Ammon's horn (tissue), 1 donor: ENCODE measurements at regions not wholly inside any gene's neighbourhood (a gene's known extent, or its start where the extent isn't known, plus 50 kb on each side); places are given as distances from the start of the nearest gene placed in this dataset.
A peak's percentile ranks its signal among the peaks of the same experiment; 100 is the strongest.

Experiments
- DNase-seq: peaks from one replicate; pipeline ENCODE4 v3.0.0-alpha.2; 2016; ENCODE audit warnings: low spot score

DNA sequence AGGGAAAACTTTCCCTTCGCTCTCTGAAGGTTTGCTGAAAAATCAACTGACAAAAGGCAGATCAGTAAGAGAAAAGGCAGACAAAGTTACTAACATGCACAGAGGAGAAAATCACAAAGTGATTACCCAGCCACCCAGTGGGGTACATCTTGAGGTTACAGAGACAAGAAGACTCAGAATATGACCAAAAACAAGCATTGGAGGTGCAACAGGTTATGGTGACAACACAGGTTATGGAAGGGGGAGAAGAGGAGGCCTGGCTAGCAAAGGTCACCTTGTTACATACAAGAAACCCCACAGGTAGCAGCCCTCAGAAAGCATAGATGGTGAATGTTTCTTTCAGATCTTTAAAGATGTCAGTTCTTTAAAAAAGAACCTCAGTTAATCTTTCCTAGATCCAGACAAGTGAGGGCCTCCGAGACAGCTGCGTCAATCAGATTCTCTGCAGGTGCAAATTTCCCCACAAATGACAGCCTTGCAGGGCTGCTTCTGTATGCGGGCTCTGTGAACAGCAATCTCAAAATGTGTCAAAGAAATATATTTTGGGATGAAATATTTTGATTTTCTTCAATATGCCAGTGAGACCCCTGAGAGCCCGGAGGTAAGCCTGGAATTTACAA is 207.6 kb upstream of the RAB4A start:
- DNase-seq, result no peak

DNA sequence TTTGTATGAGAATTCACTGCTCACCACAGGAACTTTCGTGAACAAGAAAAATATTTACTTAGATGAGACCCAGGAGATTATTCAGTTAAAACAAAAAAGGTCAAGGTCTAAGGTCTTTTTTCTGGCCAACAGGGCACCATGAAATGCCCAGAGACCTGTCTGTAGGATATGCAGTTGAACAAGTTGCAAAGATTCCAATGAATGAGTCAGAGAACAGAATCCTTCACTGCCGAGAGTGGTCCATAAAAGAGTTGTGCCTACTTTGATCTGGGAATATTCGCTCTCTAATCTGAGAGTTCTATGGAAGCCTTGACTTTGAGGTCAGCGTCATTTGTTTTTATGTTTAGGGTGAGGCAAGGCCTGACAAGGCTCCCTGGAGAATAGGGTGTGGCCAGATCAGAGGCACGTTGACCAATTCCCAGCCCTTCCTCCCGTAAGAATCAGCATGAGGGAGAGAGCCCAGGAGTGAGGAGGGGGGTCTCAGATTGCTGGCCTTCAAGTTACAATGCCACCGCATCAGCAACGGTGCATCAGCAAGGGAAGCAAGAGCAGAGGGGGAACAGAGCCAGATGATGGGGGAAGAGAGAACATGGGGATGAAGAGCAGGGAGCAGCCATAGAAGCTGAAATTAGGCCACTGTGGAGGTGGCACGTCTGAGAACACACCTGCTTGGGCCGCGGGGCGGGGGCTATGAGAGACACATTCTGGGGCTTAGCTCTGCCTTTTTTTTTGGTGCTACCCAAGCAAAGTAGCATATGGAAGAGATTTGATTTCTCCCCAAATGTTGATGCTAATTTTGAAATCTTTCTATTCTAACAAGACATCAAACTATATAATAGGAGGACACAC is 206.4 kb upstream of the RAB4A start:
- DNase-seq, result no peak

DNA sequence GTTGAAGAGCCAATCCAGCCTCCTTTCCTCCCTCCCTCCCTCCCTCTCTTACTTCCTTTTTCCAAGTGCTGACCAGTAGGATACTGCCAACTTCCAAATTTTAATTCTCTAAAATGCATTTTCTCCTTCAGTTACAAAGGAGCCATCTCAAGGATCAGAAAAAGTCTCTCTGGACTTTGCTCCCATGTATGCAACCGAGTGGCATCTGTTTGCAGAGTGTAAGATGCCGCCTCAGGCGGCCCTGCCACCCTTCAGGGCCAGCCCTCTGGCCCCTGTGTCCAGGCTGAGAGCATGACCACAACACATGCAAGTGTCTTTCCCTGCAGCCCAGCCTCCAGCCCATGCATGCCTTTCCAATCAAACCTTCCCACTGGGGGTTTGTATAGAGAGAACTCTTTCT is 205.3 kb upstream of the RAB4A start:
- no peak for DNase-seq

DNA sequence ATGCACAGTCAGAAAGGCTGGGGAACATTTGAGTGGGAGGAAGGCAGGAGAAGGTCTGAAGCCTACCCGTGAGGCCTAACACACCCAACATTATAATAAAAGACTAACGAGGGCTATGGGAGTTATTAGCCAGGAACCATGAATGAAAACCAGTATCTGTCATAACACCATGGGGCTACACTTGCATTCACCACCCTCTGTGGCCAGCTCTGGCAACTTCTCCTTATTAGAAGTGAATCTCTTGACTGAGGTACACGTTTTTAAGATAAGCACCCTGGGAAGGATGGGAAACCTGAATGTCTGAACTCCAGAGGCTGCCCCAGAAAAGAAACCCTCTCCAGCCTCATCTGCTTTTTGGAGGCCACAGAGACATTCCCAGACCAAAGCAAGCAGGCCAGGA is 204.3 kb upstream of the RAB4A start:
- no peak for DNase-seq

DNA sequence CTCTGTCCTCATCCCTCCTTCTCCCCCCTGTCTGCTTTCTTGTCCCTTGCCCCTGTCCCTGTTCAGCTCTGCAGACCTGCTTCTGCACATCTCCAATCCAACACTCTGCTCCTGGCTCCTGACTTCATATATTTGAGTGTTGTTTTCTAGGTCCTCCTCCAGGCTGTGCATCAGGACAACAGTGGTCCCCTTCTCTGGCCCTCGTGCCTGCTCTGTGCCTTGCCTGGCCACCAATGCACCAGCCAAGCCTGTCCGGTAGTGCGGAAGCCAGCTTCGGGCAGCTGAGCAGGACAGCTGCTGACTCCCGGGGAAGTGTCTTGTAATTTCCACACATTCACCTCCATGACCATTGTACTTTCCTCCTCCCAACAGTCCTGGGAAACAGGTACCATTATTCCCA is 203.4 kb upstream of the RAB4A start:
- DNase-seq, result no peak

DNA sequence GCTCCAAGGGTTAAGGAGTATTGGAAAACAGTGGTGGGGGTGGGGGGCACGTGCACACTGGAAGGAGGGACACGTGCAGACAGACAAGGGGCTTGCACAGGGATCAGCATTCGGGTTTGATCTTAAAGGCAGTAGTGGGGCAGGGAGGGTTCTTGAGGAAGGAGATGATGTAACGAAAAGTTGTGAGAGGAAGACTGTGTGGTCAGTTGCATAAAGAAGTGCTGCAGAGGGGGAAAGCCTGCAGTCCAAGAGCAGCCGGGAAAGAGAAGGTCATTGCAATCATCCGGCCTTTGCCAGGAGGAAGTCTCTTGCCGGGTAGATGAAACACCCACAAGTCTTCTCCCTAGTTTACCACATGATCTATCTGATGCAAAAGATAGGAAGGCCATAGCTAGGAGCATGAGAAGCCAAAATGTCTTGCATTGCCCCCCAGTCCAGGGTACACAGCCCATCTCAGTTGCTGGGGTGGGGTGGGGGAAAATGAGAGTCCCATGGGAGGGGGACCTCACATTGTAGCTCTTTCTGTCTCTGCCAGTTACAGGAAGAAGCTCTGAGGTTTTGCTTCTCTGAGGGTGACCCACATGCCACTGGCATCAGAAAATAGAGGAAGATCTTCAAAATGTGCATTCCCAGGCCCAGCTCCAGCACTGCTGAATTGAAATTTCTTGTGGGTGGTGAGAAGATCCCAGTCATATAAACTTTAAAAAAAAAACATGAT is 202.5 kb upstream of the RAB4A start:
- peak; percentile 83 for DNase-seq

DNA sequence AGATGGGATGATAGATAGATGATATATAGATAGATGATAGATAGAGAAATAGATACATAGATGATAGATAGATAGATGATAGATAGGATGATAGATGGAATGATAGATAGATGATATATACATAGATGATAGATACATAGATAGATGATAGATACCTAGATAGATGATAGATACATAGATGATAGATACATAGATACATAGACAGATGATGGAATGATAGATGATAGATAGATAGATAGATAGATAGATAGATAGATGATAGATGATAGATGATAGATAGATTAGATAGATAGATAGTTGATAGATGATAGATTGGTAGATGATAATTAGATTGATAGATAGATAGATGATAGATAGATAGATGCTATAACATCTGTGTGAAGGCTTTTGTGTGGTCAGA is 201.7 kb upstream of the RAB4A start:
- DNase-seq, result no peak

DNA sequence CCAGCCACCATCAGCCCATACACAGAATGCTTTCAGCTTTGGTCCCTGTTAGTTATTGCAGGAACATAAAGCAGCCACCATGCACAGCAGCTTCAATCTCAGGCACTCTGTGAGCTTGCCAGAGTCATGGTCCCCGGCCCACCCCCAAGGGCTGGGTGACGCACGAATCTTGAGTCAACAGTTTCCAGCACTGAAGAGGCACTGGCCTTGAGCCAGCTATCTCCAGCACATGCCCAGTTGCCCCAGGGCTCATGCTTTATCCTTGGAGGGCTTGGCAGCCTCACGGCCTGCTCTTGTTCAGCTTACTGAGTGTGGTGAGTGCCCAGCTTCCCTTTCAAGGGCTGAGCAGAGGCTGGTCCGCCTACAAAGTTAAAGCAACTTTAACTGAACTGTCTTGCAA is 200.7 kb upstream of the RAB4A start:
- DNase-seq, result peak; percentile 84

DNA sequence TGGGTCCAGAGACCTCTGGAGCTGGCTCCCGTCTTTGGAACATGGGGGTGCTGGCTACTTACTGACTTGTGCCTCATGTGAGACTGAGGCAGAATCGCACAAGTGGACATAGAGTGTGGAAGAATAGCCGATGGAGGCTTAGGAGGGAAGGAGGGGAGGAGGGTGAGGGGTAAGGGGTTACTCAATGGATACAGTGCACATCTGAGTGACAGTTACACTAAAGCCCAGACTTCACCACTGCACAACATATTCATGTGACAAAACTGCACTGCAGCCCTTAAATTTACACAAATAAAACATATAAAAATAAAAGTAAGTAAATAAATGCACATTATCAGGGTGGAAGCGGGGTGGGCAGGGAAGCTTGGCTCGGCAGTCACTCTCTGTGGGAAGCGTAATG is 197.7 kb upstream of the RAB4A start:
- DNase-seq, result no peak

DNA sequence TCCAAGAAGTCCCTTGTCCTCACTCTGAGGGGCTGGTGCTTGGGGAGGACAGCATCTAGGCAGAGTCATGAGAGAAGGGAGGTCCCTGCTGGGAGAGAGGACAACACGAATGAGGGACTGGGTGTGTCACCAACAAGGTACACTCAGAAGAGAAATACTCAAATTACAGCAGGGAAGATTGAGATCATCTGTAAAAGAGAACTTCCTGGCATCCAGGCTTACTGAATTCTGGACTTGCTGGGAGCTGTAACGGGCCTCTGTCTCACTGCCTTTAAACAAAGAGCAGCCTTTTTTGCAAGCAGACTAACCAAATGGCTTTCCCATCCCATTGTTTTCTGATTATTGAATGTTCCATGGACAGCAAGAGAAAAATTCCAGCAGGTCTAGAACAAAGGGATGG is 195.7 kb upstream of the RAB4A start:
- no peak for DNase-seq

DNA sequence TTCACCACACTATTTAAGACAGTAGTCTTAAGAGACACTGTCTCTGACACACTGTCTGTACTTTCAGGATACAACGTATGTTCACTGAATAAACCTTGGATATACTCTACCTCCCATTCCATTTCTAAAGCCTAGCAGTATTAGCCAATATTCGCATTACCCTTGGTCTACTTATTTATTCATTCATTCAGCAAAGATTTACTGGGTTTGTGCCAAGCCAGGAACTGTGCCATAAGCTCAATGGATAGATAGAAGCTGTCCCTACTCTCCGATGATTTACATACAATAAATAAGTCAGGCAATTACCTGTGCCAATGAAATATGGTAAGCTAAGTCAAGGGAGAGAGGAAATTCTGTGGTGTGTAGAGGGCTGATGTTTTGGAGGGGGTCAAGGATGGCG is 195.2 kb upstream of the RAB4A start:
- DNase-seq, result no peak

DNA sequence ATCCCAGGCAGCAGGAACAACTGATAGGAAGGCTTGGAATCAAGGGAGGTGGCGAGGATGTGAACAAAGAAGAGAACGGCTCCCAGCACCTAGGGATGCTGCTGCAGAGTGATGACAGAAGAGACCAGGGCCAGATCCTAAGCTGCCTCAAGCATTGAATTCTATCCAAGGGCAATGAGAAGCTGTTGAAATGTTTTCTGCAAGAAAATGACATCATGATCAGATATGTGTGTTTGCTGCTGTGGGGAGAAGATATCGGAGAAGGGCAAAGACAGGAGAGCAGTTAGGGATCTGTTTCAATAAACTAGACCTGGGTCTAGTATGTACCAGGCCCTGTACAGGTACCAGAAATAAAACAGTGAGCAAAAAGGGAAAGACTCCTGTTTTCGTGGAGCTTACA is 194.7 kb upstream of the RAB4A start:
- DNase-seq, result no peak

DNA sequence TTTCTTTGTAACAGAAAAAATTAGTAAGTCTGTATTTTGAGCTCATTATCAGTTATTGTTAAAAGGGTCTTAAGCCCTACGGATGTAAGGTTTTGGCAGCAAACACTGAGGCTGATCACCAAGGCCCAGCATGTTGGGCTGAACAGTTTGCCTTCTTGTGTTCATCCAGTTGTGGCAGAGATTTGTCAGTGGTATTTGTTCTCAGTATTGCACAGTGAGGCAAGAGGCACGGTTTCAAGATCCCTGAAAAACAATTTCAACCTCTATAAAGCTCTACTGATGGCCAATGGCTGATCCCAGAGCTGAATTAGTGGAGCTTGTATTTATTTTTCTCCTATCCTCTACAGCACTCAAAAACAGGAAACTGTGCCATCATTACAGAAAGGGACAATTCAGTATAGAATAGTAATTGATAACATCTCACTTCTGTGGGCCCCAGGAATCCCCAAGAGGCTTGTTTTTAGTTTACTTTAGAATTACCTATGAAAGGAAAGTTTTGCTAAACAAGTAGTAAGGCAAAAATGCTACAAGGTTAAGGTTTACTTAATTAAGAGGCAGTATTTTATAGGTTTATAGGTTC is 191.8 kb upstream of the RAB4A start:
- no peak for DNase-seq

DNA sequence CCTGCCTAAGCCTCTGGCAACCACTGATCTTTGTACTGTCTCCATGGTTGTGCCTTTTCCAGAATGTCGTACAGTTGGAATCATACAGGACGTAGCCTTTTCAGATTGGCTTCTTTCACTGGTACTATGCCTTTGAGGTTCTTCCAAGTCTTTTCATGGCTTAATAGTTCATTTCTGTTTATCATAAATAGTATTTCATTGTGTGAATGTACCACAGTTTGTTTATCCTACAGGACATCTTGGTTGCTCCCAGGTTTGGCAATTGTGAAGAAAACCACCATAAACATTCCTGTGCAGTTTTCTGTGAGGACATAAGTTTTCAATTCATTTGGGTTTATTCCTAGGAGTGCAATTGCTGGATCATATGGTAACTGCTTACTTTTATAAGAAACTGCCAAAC is 190.6 kb upstream of the RAB4A start:
- no peak for DNase-seq

DNA sequence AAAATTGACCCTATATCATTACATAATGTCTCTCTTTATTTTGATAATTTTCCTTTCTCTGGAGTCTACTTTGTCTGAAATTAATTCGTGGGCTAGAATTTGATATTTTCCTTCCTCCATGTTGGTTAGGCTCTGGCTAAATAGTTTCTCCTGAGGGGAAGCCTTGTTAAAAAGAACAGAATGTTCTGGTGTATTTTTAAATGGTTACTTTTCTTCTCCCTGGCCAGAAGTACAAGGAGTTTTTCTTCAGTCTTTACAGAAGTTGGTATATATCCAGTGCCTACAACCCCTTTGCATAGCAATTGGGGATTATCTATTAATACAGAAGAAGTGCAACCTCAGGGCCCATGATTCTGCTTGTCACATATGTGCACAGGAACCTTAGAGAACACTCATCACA is 185.6 kb upstream of the RAB4A start:
- DNase-seq, result no peak

DNA sequence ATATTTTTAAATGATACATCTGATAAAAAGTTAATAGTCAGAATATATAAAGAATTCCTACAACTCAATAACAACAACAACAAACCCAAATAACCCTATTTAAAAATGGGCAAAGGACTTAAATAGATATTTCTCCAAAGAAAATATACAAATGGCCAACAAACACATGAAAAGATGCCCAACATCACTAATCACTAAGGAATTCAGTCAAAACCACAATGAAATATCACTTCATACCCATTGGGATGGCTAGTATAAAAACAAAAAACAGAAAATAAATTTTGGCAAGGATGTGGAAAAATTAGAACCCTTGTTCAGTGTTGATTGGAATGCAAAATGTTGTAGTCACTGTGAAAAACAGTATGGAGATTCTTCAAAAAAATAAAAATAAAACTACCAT is 184.8 kb upstream of the RAB4A start:
- DNase-seq, result no peak

DNA sequence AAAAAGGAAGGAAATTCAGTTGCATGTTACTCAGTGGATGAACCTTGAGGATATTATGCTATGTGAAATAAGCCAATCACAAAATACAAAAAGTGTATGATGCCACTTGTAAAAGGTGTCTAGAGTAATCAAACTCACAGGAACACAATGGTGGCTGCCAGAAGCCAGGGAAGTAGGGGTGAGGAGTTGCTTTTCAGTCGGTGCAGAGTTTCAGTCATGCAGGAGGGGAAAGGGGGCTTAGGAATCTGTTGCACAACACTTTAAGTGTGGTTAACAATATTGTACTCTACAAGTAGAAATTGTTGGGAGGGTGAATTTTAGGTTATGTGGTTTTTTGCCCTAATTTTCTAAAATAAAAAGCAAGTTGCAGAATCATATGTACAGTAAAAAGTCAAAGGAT is 184.2 kb upstream of the RAB4A start:
- no peak for DNase-seq

DNA sequence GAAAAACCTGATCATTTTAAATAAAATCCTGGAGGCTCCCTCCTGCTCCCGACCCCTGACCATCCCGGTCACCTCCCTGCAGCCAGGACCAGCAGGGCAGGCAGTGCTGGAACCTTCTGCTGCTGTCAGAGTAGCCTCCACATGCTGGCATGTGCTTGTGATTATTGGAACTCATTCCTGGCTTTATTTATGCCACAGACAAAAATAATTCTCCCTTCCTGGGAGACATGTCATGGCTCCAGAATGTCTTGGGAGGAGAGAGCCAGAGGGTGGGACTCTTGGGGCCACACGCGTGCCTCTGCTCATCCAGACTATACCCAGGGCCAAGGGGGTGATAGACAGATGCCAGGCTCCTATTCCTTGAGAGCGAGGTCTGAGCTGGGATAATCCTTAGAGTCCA is 183.6 kb upstream of the RAB4A start:
- no peak for DNase-seq

DNA sequence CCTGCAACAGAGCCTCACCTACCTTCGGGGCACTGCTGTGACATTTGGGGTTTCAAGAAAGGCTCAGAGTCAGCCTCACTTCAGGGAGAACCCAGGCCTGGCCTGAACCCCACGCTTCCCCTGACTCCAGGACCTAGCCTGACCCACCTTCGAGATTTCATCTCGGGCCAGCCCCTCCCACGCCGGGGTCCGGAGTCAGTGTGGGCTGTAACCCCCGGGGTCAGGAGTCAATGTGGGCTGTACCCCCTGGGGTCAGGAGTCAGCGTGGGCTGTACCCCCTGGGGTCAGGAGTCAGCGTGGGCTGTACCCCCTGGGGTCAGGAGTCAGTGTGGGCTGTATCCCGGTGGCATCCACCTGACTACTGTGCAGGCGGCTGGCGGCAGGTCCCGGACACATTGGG is 183.0 kb upstream of the RAB4A start:
- DNase-seq, result no peak

DNA sequence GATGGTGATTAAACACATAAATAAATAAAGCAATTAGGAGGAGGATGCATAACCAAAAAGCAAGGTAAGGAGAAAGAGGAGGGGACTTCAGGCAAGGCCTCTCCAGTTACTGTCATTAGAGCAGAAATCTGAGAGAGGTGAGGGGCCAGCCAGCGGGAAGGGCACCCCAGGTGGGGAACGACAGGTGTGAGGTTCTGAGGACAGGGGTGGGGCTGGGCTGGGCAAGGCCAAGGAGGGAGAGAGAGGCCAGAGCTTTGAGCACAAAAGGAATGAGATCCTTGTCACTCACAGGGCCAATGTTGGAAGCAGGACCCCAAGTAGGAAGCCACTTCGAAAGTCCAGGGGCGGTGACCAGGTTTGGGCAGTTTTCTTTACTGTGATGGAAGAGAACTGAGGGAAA is 182.2 kb upstream of the RAB4A start:
- DNase-seq, result no peak

DNA sequence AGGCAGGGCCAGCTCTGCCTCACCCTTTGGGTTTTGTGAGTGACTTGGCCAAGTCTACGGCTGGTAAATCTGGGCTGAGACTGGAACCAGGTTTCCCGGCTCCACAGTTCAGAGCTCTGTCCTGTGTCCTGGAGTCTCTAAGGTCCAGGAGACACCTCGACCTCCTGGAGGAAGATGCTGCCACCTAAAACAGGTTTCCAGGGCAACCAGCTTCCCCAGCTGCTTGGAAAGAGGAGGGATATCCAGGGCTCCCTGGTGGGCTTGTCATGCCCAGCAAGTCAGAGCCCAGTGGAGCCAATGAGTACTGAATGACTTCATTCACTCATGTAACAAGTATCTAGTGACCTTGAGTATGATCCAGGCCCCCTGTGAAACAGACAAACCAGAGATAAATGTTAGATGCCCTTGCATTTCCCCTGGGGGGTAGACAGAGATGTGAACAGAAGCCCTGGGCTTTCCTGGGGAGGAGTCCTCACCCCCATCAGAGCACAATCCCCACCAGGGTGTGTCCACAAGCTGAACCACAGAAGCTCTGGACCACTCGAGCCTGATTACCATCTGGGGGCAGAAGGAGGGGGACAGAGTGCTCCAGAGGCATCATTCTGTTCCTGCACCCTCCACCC is 181.2 kb upstream of the RAB4A start:
- DNase-seq, result no peak

DNA sequence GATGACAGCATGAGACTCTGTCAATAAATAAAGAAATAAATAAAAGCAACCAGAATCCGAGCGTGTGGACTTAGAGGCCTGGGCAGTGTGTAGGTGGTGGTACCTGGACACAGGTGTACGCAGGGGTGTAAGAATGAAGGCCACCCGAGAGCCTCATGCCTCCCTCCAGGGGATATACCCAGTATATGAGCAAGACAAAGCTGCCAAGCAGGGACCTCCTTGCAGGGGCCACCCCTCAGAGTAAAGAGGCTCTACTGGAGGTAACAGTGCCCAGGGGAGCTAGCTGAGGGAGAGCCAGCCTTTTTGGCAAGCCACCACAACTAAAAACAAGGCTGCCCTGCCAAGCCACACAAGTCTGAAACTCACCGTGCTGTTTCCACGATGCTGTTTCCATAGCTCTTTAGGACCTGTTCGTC is 179.2 kb upstream of the RAB4A start:
- DNase-seq, result no peak
